GM12891 (cell line): ENCODE measurements at regions not wholly inside any gene's neighbourhood (a gene's known extent, or its start where the extent isn't known, plus 50 kb on each side); places are given as distances from the start of the nearest gene placed in this dataset.

Experiments
- PAX5 ChIP-seq: IDR thresholded peaks from 2 replicates; pipeline ENCODE4 v1.6.1; 2011; ENCODE audit warnings: low read length, moderate library complexity, mild to moderate bottlenecking; ENCODE audit not compliant: insufficient read depth, severe bottlenecking
- POLR2A ChIP-seq: IDR thresholded peaks from 2 replicates; pipeline ENCODE4 v1.6.1; 2011; ENCODE audit warnings: low read depth, low read length, control low read depth
- POLR2AphosphoS5 ChIP-seq: IDR thresholded peaks from 2 replicates; pipeline ENCODE4 v1.6.1; 2011; ENCODE audit warnings: low read depth, low read length, control low read depth
- POU2F2 ChIP-seq: IDR thresholded peaks from 2 replicates; pipeline ENCODE4 v1.6.1; 2011; ENCODE audit warnings: low read depth, mild to moderate bottlenecking, control low read depth, low read length, moderate library complexity
- TAF1 ChIP-seq: IDR thresholded peaks from 2 replicates; pipeline ENCODE4 v1.6.1; 2011; ENCODE audit warnings: low read depth, low read length, control low read depth

DNA sequence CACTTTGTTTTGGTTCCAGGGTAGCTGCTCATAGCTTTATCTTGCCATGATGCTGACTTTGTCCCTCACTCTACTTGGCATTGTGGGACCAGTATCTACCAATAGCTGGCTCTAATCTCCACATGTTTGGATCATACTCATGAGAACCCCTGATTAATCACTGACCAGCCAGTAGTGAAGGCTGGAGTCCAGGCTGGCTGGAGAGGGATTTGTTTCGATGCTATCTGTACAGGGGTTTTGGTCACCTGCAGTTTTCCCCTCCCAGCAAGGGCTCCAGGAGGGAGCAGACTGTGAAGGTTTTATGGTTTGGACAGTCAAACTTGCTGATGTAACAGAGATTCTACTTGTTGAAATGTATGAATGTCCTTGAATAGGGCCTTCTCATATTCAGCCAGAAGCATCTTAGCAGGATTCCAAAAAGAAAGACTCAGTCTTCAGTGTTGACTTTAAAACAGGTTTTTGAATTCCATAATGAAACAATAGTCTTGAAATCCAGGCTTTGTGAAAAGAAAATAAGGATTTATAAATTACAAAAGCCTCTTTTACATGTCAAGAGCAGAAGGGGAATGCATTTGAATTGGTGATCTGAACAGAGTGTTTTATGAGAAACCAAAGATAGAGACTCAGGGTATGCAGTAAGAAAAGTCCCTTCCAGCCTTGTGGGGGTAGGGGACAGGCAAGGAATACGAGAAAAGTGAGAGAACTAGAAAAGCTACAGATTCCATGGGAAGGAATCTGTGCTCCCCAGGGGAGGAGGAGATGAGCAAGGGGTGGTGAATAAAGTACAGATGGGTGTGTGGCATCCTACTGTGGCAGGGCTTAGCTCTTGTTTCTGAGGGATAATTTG lies 103.1 kb upstream of the SHISA3 start:
- no peak for TF ChIP-seq POU2F2
- TF ChIP-seq POLR2AphosphoS5 = no peak
- TF ChIP-seq POLR2A = no peak
- no peak for TF ChIP-seq TAF1
- no peak for TF ChIP-seq PAX5
